ENCODE measurements at regions not wholly inside any gene's neighbourhood (a gene's known extent, or its start where the extent isn't known, plus 50 kb on each side); places are given as distances from the start of the nearest gene placed in this dataset.

DNA sequence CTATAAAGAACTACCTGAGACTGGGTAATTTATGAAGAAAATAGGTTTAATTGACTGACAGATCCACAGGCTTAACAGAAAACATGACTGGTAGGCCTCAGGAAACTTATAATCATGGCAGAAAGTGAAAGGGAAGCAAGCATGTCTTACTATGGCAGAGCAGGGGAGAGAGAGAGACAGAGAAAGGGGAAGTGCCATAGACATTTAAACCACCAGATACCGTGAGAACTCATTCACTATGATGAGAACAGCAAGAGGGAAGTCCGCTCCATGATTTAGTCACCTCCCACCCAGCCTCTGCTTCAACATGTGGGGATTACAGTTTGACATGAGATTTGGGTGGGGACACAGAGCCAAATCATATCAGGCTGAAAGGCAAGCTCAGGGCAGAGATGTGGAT lies 327.1 kb upstream of the DDI1 start:
- TF ChIP-seq SUPT20H (IDR thresholded peaks at IDR 0.05; ENCODE audit: borderline replicate concordance, control insufficient read depth, low read depth, low read length) = no peak
- no peak for TF ChIP-seq CHD1 (IDR thresholded peaks at IDR 0.05; ENCODE audit: low read depth, low read length)
- no peak for TF ChIP-seq EZH2 (IDR thresholded peaks at IDR 0.05; ENCODE audit: borderline replicate concordance, control insufficient read depth, low read depth, low read length)
- TF ChIP-seq, protein P1, sequence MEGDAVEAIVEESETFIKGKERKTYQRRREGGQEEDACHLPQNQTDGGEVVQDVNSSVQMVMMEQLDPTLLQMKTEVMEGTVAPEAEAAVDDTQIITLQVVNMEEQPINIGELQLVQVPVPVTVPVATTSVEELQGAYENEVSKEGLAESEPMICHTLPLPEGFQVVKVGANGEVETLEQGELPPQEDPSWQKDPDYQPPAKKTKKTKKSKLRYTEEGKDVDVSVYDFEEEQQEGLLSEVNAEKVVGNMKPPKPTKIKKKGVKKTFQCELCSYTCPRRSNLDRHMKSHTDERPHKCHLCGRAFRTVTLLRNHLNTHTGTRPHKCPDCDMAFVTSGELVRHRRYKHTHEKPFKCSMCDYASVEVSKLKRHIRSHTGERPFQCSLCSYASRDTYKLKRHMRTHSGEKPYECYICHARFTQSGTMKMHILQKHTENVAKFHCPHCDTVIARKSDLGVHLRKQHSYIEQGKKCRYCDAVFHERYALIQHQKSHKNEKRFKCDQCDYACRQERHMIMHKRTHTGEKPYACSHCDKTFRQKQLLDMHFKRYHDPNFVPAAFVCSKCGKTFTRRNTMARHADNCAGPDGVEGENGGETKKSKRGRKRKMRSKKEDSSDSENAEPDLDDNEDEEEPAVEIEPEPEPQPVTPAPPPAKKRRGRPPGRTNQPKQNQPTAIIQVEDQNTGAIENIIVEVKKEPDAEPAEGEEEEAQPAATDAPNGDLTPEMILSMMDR (IDR thresholded peaks at IDR 0.05 in 2 of 3, conservative IDR thresholded peaks at IDR 0.05 in 1 of 3; ENCODE audit: control insufficient read depth in 2 of 3, extremely low read depth in 1 of 3, insufficient read depth in 1 of 3, low read depth in 3 of 3, low read length in 3 of 3) = no peak
- TF ChIP-seq RCOR1 (conservative IDR thresholded peaks at IDR 0.05; ENCODE audit: low read depth, low read length) = no peak
- TF ChIP-seq SIN3A (IDR thresholded peaks at IDR 0.05; ENCODE audit: low read depth, low read length) = no peak
- no peak for TF ChIP-seq HDAC6 (IDR thresholded peaks at IDR 0.05; ENCODE audit: unreplicated experiment)

Measured in GM12878 (cell line).